K562 (cell line): ENCODE measurements at regions not wholly inside any gene's neighbourhood (a gene's known extent, or its start where the extent isn't known, plus 50 kb on each side); places are given as distances from the start of the nearest gene placed in this dataset.

ENCODE experiments used
- ATAC-seq: fragments of 200-7000 bp; cut with Tn5 transposase; 3 replicates; pipeline ENCODE4 v1.9.1; 2020; ENCODE audit warnings: moderate library complexity
- BruUV-seq: library from RNA; stranded (reverse); fragments of 400-500 nt; replicated peaks from 2 replicates; lab custom pipeline; 2021; lab: Mats Ljungman, UMichigan
- CTCF ChIA-PET: fragments of 300-600 bp; formaldehyde crosslinking; extraction: SDS; loops from one replicate; lab custom pipeline; 2021; ENCODE audit warnings: low intra/inter-chr PET ratio; lab: Yijun Ruan, JAX
- POLR2A ChIA-PET: fragments of 300-600, 350-650 bp; sonication (Branson Sonifier 250); formaldehyde crosslinking; extraction: SDS; loops from one replicate; lab custom pipeline; 2021; ENCODE audit warnings: antibody characterized with exemption, inconsistent platforms; lab: Yijun Ruan, JAX
- DNase-seq, 4 experiments: peaks; one replicate each; pipeline versions ENCODE4 v3.0.0 to v3.0.0-alpha.2; 2011 to 2018; ENCODE audit warnings: low spot score in 3 of 4, mixed read lengths in 3 of 4; ENCODE audit errors: extremely low read depth in 1 of 4
- FAIRE-seq: peaks from 2 replicates; lab custom pipeline; 2011; peaks lifted over from hg19 to GRCh38; lab: Jason Lieb, UNC
- H2AFZ ChIP-seq: 2 replicates; pipeline ENCODE4 v1.6.0; 2011; ENCODE audit warnings: low read depth, low read length, control low read depth, inconsistent platforms
- H3K27ac ChIP-seq: fragments of 200-600 bp; 3 replicates; pipeline ENCODE4 v1.8.0; 2011; ENCODE audit warnings: low read depth, mild to moderate bottlenecking, control low read depth, inconsistent platforms, low read length, moderate library complexity, mixed read lengths; ENCODE audit errors: extremely low read depth
- H3K27me3 ChIP-seq, 2 experiments: fragments of 300-600 bp in 1 of 2; 2 replicates in 1 of 2; 3 replicates in 1 of 2; pipeline versions ENCODE4 v1.6.0 to v1.8.0; 2011; ENCODE audit warnings: inconsistent platforms in 2 of 2, low read length in 2 of 2, mild to moderate bottlenecking in 1 of 2, mixed read lengths in 1 of 2, moderate library complexity in 1 of 2; ENCODE audit not compliant: control insufficient read depth in 2 of 2, insufficient read depth in 2 of 2
- H3K36me3 ChIP-seq: fragments of 300-600 bp; 3 replicates; pipeline ENCODE4 v1.8.0; 2011; ENCODE audit warnings: mild to moderate bottlenecking, low read length, inconsistent platforms; ENCODE audit not compliant: control insufficient read depth, insufficient read depth
- H3K4me1 ChIP-seq, 2 experiments: fragments of 200-600 bp in 1 of 2; replicated peaks in 1 of 2; 2 replicates in 1 of 2; 3 replicates in 1 of 2; pipeline versions ENCODE4 v1.5.1 to v1.8.0; 2011; ENCODE audit warnings: inconsistent platforms in 2 of 2, low read length in 2 of 2, mild to moderate bottlenecking in 1 of 2, mixed read lengths in 1 of 2, moderate library complexity in 1 of 2; ENCODE audit not compliant: control insufficient read depth in 2 of 2, insufficient read depth in 2 of 2
- H3K4me2 ChIP-seq: 2 replicates; pipeline ENCODE4 v1.6.1; 2011; ENCODE audit warnings: low read length, control low read depth, inconsistent platforms, mixed read lengths; ENCODE audit not compliant: insufficient read depth
- H3K4me3 ChIP-seq: fragments of 200-600 bp; sonication (generic), shearing (Covaris generic); 2 replicates; pipeline ENCODE4 v1.5.1; 2016; ENCODE audit warnings: control low read depth, inconsistent platforms
- H3K79me2 ChIP-seq: fragments of 200-600 bp; 3 replicates; pipeline ENCODE4 v1.8.0; 2011; ENCODE audit warnings: low read length, inconsistent platforms; ENCODE audit not compliant: control insufficient read depth, insufficient read depth
- H3K9ac ChIP-seq, 2 experiments: 2 replicates each; pipeline versions ENCODE4 v1.6.0 to v1.6.1; 2011; ENCODE audit warnings: low read depth in 2 of 2, low read length in 2 of 2, control low read depth in 1 of 2, inconsistent platforms in 1 of 2, mild to moderate bottlenecking in 1 of 2, mixed read lengths in 1 of 2; ENCODE audit not compliant: insufficient read depth in 1 of 2
- H3K9me1 ChIP-seq: one replicate; pipeline ENCODE4 v1.6.0; 2011; ENCODE audit warnings: inconsistent platforms, mild to moderate bottlenecking, low read length, moderate library complexity; ENCODE audit not compliant: control insufficient read depth, insufficient read depth
- H3K9me3 ChIP-seq: replicated peaks from 2 replicates; pipeline ENCODE4 v1.5.1; 2011; ENCODE audit warnings: low read depth, low read length, inconsistent platforms; ENCODE audit not compliant: control insufficient read depth, insufficient read depth
- H4K20me1 ChIP-seq: replicated peaks from 2 replicates; pipeline ENCODE4 v1.6.1; 2011; ENCODE audit warnings: low read length, inconsistent platforms, mixed read lengths; ENCODE audit not compliant: control insufficient read depth, insufficient read depth
- CXXC5 ChIP-seq: fragments of 250-450 bp; sonication (Bioruptor Pico); IDR thresholded peaks from 2 replicates; pipeline ENCODE4 v1.8.0; 2022; ENCODE audit warnings: inconsistent platforms, mild to moderate bottlenecking, moderate library complexity
- EGR1 ChIP-seq: fragments of 450-650 bp; conservative IDR thresholded peaks from 2 replicates; pipeline ENCODE4 v1.6.1; 2017; ENCODE audit warnings: mild to moderate bottlenecking
- ESRRB ChIP-seq: fragments of 250-450 bp; sonication (Bioruptor Pico); IDR thresholded peaks from 2 replicates; pipeline ENCODE4 v1.5.0; 2020; ENCODE audit warnings: mild to moderate bottlenecking, moderate library complexity, borderline replicate concordance
- HNRNPK ChIP-seq: fragments of 200-400 bp; formaldehyde crosslinking; IDR thresholded peaks from one replicate; pipeline ENCODE4 v1.6.1; 2018; ENCODE audit warnings: mild to moderate bottlenecking, low read depth, low read length; ENCODE audit not compliant: poor library complexity, severe bottlenecking
- IRF9 ChIP-seq: fragments of 450-650 bp; IDR thresholded peaks from 2 replicates; pipeline ENCODE4 v1.6.1; 2016; ENCODE audit warnings: missing biosample characterization, missing genetic modification characterization
- MCM5 ChIP-seq: fragments of 450-650 bp; IDR thresholded peaks from 2 replicates; pipeline ENCODE4 v1.6.1; 2016; ENCODE audit warnings: low read depth
- NFXL1 ChIP-seq: fragments of 450-650 bp; formaldehyde crosslinking; IDR thresholded peaks from 2 replicates; pipeline ENCODE4 v1.4.0; 2021; ENCODE audit warnings: mild to moderate bottlenecking
- PBX2 ChIP-seq, 2 experiments: IDR thresholded peaks in 1 of 2; conservative IDR thresholded peaks in 1 of 2; 2 replicates each; pipeline ENCODE4 v1.6.1; 2016; ENCODE audit warnings: low read depth in 2 of 2, mild to moderate bottlenecking in 1 of 2, missing compliant biosample characterization in 1 of 2, missing genetic modification characterization in 1 of 2, moderate library complexity in 1 of 2
- THAP7 ChIP-seq: fragments of 250-450 bp; sonication (Bioruptor Pico); IDR thresholded peaks from 2 replicates; pipeline ENCODE4 v1.5.0; 2021
- ZBTB12 ChIP-seq: fragments of 250-450 bp; sonication (Bioruptor Pico); IDR thresholded peaks from 2 replicates; pipeline ENCODE4 v1.4.0; 2020
- ZBTB34 ChIP-seq: fragments of 250-450 bp; sonication (Bioruptor Pico); IDR thresholded peaks from 2 replicates; pipeline ENCODE4 v1.8.0; 2021; ENCODE audit warnings: mild to moderate bottlenecking, moderate library complexity
- ZNF3 ChIP-seq: fragments of 250-450 bp; sonication (Bioruptor Pico); IDR thresholded peaks from 2 replicates; pipeline ENCODE4 v1.5.0; 2021; ENCODE audit warnings: mild to moderate bottlenecking, moderate library complexity
- ZNF436 ChIP-seq: fragments of 250-450, 450-650 bp; sonication (Bioruptor Pico); formaldehyde crosslinking; IDR thresholded peaks from 2 replicates; pipeline ENCODE4 v1.7.0; 2020; ENCODE audit warnings: mild to moderate bottlenecking
- ZNF76 ChIP-seq: fragments of 250-450 bp; sonication (Bioruptor Pico); IDR thresholded peaks from 2 replicates; pipeline ENCODE4 v1.4.0; 2020; ENCODE audit warnings: mild to moderate bottlenecking, moderate library complexity, borderline replicate concordance
- ZNF77 ChIP-seq: fragments of 250-450 bp; sonication (Bioruptor Pico); IDR thresholded peaks from 2 replicates; pipeline ENCODE4 v1.5.0; 2020
- ZNF830 ChIP-seq: fragments of 250-450 bp; sonication (Bioruptor Pico); IDR thresholded peaks from 2 replicates; pipeline ENCODE4 v1.5.0; 2021; ENCODE audit warnings: mild to moderate bottlenecking
- WGBS: fragments of 100-300 bp; shearing (Covaris generic); methylation state at CpG from one replicate; pipeline ENCODE4 v1.1.6; 2016; ENCODE audit warnings: low coverage, mixed read lengths; ENCODE audit not compliant: insufficient coverage; ENCODE audit errors: missing lambda C conversion rate; 5-methylcytosine and 5-hydroxymethylcytosine counted together
- in situ Hi-C: fragments of 300-500 bp; cut with MboI; formaldehyde crosslinking; loops from 4 replicates; pipeline ENCODE4 v1.15.0; 2018; ENCODE audit warnings: inconsistent platforms, mixed read lengths
- intact Hi-C: fragments of 100-400 bp; cut with micrococcal nuclease; formaldehyde crosslinking; loops from 2 replicates; pipeline ENCODE4 v1.14.2; 2022

- no peak for TF ChIP-seq IRF9 (tag)
- no peak for TF ChIP-seq ZNF76 (CRISPR knock-in tag)
- no peak for TF ChIP-seq HNRNPK
Observed at GRCh38 chr20:39233755-39234154, 271.6 kb downstream of the DHX35 start (continued).

GRCh38 chr20:39227416-39227815 lies 265.3 kb downstream of the DHX35 start:
- in situ Hi-C loops (no loop called here), intact Hi-C loops (no loop called here)
- no peak overlapping the region for H3K4me3 ChIP-seq
- ATAC-seq, result no peak
- no peak overlapping the region for H3K27ac ChIP-seq
- no peaks in the 10 kb centered on the region for H4K20me1 ChIP-seq
- no peaks in the 10 kb centered on the region for H3K9me1 ChIP-seq
- H3K79me2 ChIP-seq, result no peaks in the 10 kb centered on the region
- POLR2A ChIA-PET, result interaction anchor here (1.5 kb wide), 1 partner anchor 114 kb away, joined by 4 read pairs; no protein-coding TSS in a partner anchor
- H3K9ac ChIP-seq, result no peak overlapping the region
- no peaks in the 10 kb centered on the region for H3K36me3 ChIP-seq
- no peak for DNase-seq
- no peaks in the 10 kb centered on the region for H3K27me3 ChIP-seq
- under 1% methylated on average over 7 of the region's 7 CpGs for WGBS
- H2AFZ ChIP-seq, result no peak overlapping the region
- no peak overlapping the region for H3K4me2 ChIP-seq
- H3K4me1 ChIP-seq, result no peaks in the 10 kb centered on the region
- no TSS peak for BruUV-seq
- H3K9me3 ChIP-seq, result no peaks in the 10 kb centered on the region
- CTCF ChIA-PET, result no interaction called here
- no peak for FAIRE-seq
- no peak for TF ChIP-seq NFXL1 (CRISPR knock-in tag)
- TF ChIP-seq CXXC5 (CRISPR knock-in tag), result no peak
- TF ChIP-seq THAP7 (CRISPR knock-in tag), result no peak
- no peak for TF ChIP-seq ZNF3 (CRISPR knock-in tag)
- TF ChIP-seq ZBTB34 (CRISPR knock-in tag), result no peak
- no peak for TF ChIP-seq ZNF436 (CRISPR knock-in tag)
- TF ChIP-seq ZBTB12 (CRISPR knock-in tag), result no peak
- TF ChIP-seq ZNF830 (CRISPR knock-in tag), result no peak
- TF ChIP-seq EGR1, result no peak
- TF ChIP-seq MCM5, result no peak
- TF ChIP-seq PBX2 (CRISPR knock-in tag; IDR thresholded peaks at IDR 0.05; ENCODE audit: low read depth), result no peak
- TF ChIP-seq PBX2 (tag; conservative IDR thresholded peaks at IDR 0.05; ENCODE audit: low read depth), result no peak
- TF ChIP-seq ZNF77 (CRISPR knock-in tag), result no peak
- TF ChIP-seq ESRRB, result no peak
